Sciatic nerve (tissue), 2 donors: ENCODE measurements at regions not wholly inside any gene's neighbourhood (a gene's known extent, or its start where the extent isn't known, plus 50 kb on each side); places are given as distances from the start of the nearest gene placed in this dataset.
"Not testable (repeated sequence)": the region's sequence is repeated elsewhere in the genome, so short reads cannot be mapped to it uniquely, and the experiment has no call there.

Experiments used
- ATAC-seq: fragments of 200-7000 bp; cut with Tn5 transposase; one replicate; pipeline ENCODE4 v1.9.1; 2020; ENCODE audit warnings: mild to moderate bottlenecking, moderate library complexity
- DNase-seq: peaks from one replicate; pipeline ENCODE4 v3.0.0-alpha.2; 2020; ENCODE audit warnings: low spot score
- intact Hi-C: fragments of 100-400 bp; cut with DNase I; formaldehyde crosslinking; loops from one replicate; pipeline ENCODE4 v1.14.2; 2022
- donor health status: DM: no; HTN: no; CAD: no.
- donor health status: DM: no; HTN: no; CAD: no.

- no peak for DNase-seq
- no peak for ATAC-seq
- intact Hi-C loops: no loop called here
Measured at GRCh38 chr6:154623391-154623790, 109.8 kb upstream of the SCAF8 start.

- DNase-seq (no peak), ATAC-seq (no peak)
- intact Hi-C loops: no loop called here
Measured at GRCh38 chr6:154624038-154624599, 109.1 kb upstream of the SCAF8 start.

- DNase-seq, ATAC-seq, intact Hi-C loops: not testable (repeated sequence)
Measured at GRCh38 chr6:154624727-154625126, 108.5 kb upstream of the SCAF8 start.

- intact Hi-C loops: no loop called here
- DNase-seq (no peak), ATAC-seq (no peak)
Measured at GRCh38 chr6:154625721-154626120, 107.5 kb upstream of the SCAF8 start.

GRCh38 chr6:154629127-154629526 lies 104.1 kb upstream of the SCAF8 start:
- intact Hi-C loops: no loop called here
- no peak for ATAC-seq
- no peak for DNase-seq

- intact Hi-C loops: no loop called here
- ATAC-seq (peak; percentile 44), DNase-seq (no peak)
Measured at GRCh38 chr6:154632119-154632518, 101.1 kb upstream of the SCAF8 start.

GRCh38 chr6:154637392-154637791 lies 95.8 kb upstream of the SCAF8 start:
- no peak for ATAC-seq
- intact Hi-C loops: no loop called here
- no peak for DNase-seq

GRCh38 chr6:154638369-154638768 lies 94.8 kb upstream of the SCAF8 start:
- no peak for DNase-seq
- intact Hi-C loops: no loop called here
- no peak for ATAC-seq

GRCh38 chr6:154639196-154639595 lies 94.0 kb upstream of the SCAF8 start:
- intact Hi-C loops, ATAC-seq, DNase-seq: not testable (repeated sequence)

- DNase-seq (no peak), ATAC-seq (no peak)
- intact Hi-C loops: no loop called here
Measured at GRCh38 chr6:154648188-154648887, 84.9 kb upstream of the SCAF8 start.

GRCh38 chr6:154648888-154649205 lies 84.4 kb upstream of the SCAF8 start:
- intact Hi-C loops: no loop called here
- DNase-seq: no peak
- ATAC-seq: no peak

- intact Hi-C loops: no loop called here
- DNase-seq: no peak
- no peak for ATAC-seq
Measured at GRCh38 chr6:154649721-154650120, 83.5 kb upstream of the SCAF8 start.

- ATAC-seq (no peak), DNase-seq (no peak)
- intact Hi-C loops: no loop called here
Measured at GRCh38 chr6:154650351-154650750, 82.9 kb upstream of the SCAF8 start.

GRCh38 chr6:154651656-154652055 lies 81.6 kb upstream of the SCAF8 start:
- ATAC-seq (no peak), DNase-seq (no peak)
- intact Hi-C loops: no loop called here

- intact Hi-C loops: no loop called here
- ATAC-seq: no peak
- no peak for DNase-seq
Measured at GRCh38 chr6:154653385-154653784, 79.8 kb upstream of the SCAF8 start.

GRCh38 chr6:154653853-154654252 lies 79.4 kb upstream of the SCAF8 start:
- intact Hi-C loops: no loop called here
- no peak for DNase-seq
- peak; percentile 64 for ATAC-seq

- no peak for ATAC-seq
- DNase-seq: no peak
- intact Hi-C loops: no loop called here
Measured at GRCh38 chr6:154656660-154657059, 76.6 kb upstream of the SCAF8 start.

- DNase-seq (no peak), ATAC-seq (no peak)
- intact Hi-C loops: no loop called here
Measured at GRCh38 chr6:154661768-154662167, 71.4 kb upstream of the SCAF8 start.

- DNase-seq (no peak), ATAC-seq (no peak)
- intact Hi-C loops: no loop called here
Measured at GRCh38 chr6:154664287-154664686, 68.9 kb upstream of the SCAF8 start.

- DNase-seq (no peak), ATAC-seq (no peak)
- intact Hi-C loops: no loop called here
Measured at GRCh38 chr6:154668156-154668555, 65.1 kb upstream of the SCAF8 start.

- no peak for DNase-seq
- intact Hi-C loops: loop anchor here (10.0 kb wide), 1 partner anchor 503 kb away; no protein-coding TSS in a partner anchor
- no peak for ATAC-seq
Measured at GRCh38 chr6:154672086-154672485, 61.1 kb upstream of the SCAF8 start.
